ENCODE measurements at regions not wholly inside any gene's neighbourhood (a gene's known extent, or its start where the extent isn't known, plus 50 kb on each side); places are given as distances from the start of the nearest gene placed in this dataset.

GRCh38 chr16:55118701-55119260 is 188.1 kb downstream of the IRX5 start:
- TF ChIP-seq POLR2A (IDR thresholded peaks at IDR 0.05; ENCODE audit: low read depth, low read length) (no peak), TAF1 (IDR thresholded peaks at IDR 0.05; ENCODE audit: borderline replicate concordance, low read depth, low read length) (no peak), POLR2AphosphoS5 (IDR thresholded peaks at IDR 0.05; ENCODE audit: low read depth, low read length) (no peak)

Data from GM12892 (cell line).